Fibroblast of lung (primary cell): ENCODE measurements at regions not wholly inside any gene's neighbourhood (a gene's known extent, or its start where the extent isn't known, plus 50 kb on each side); places are given as distances from the start of the nearest gene placed in this dataset.

ENCODE experiments used
- DNase-seq, 2 donors: peaks; one replicate each; pipeline versions ENCODE4 v3.0.0 to v3.0.0-alpha.2; 2010; ENCODE audit warnings: low read depth in 2 of 2
- H2AFZ ChIP-seq: 2 replicates; pipeline ENCODE4 v1.5.1; 2012; ENCODE audit warnings: low read length, control low read depth, inconsistent platforms
- H3K27ac ChIP-seq: 2 replicates; pipeline ENCODE4 v1.5.1; 2011; ENCODE audit warnings: low read length, control low read depth; ENCODE audit not compliant: insufficient read depth
- H3K27me3 ChIP-seq: 2 replicates; pipeline ENCODE4 v1.5.1; 2011; ENCODE audit warnings: mild to moderate bottlenecking, low read length; ENCODE audit not compliant: control insufficient read depth, insufficient read depth
- H3K36me3 ChIP-seq: 2 replicates; pipeline ENCODE4 v1.5.1; 2011; ENCODE audit warnings: low read length; ENCODE audit not compliant: control insufficient read depth, insufficient read depth
- H3K4me1 ChIP-seq: 2 replicates; pipeline ENCODE4 v1.5.1; 2011; ENCODE audit warnings: low read length; ENCODE audit not compliant: control insufficient read depth, insufficient read depth; ENCODE audit errors: extremely low read depth
- H3K4me2 ChIP-seq: 2 replicates; pipeline ENCODE4 v1.5.1; 2011; ENCODE audit warnings: low read length, control low read depth; ENCODE audit not compliant: insufficient read depth; ENCODE audit errors: extremely low read depth
- H3K4me3 ChIP-seq, 4 experiments: fragments of 200-600 bp in 1 of 4; sonication (generic) in 1 of 4; replicated peaks in 1 of 4; 2 replicates each; pipeline ENCODE4 v1.5.1; 2011 to 2016; ENCODE audit warnings: low read length in 4 of 4, low read depth in 3 of 4, mild to moderate bottlenecking in 3 of 4, control low read depth in 2 of 4, inconsistent platforms in 1 of 4, mixed read lengths in 1 of 4; ENCODE audit not compliant: insufficient read depth in 1 of 4; ENCODE audit errors: control extremely low read depth in 1 of 4
- H3K79me2 ChIP-seq: 2 replicates; pipeline ENCODE4 v1.5.1; 2012; ENCODE audit warnings: mild to moderate bottlenecking, low read length, inconsistent platforms; ENCODE audit not compliant: control insufficient read depth, insufficient read depth
- H3K9ac ChIP-seq: 2 replicates; pipeline ENCODE4 v1.5.1; 2011; ENCODE audit warnings: mild to moderate bottlenecking, low read length, control low read depth; ENCODE audit not compliant: insufficient read depth
- H3K9me3 ChIP-seq: 2 replicates; pipeline ENCODE4 v1.5.1; 2012; ENCODE audit warnings: low read depth, low read length; ENCODE audit not compliant: control insufficient read depth, insufficient read depth
- H4K20me1 ChIP-seq: 2 replicates; pipeline ENCODE4 v1.5.1; 2011; ENCODE audit warnings: low read length; ENCODE audit not compliant: control insufficient read depth, insufficient read depth; ENCODE audit errors: extremely low read depth
- CTCF ChIP-seq, 2 donors: IDR thresholded peaks in 1 of 2; conservative IDR thresholded peaks in 1 of 2; 1 replicate in 1 of 2; 2 replicates in 1 of 2; pipeline ENCODE4 v1.5.1; 2011 to 2012; ENCODE audit warnings: low read length in 2 of 2, control low read depth in 1 of 2, inconsistent platforms in 1 of 2, low read depth in 1 of 2, mild to moderate bottlenecking in 1 of 2
- EZH2 ChIP-seq: IDR thresholded peaks from 2 replicates; pipeline ENCODE4 v1.5.1; 2012; ENCODE audit warnings: low read length, control low read depth, mild to moderate bottlenecking; ENCODE audit errors: missing control alignments

GRCh38 chr22:46078241-46079092 is 71.9 kb upstream of the PPARA start:
- peak; percentile 62 to 84 for DNase-seq
- Histone ChIP-seq H3K36me3 (peaks cover 43% of the 10 kb centered on the region), H3K27ac (peak overlapping the region; percentile 97), H3K9ac (peak overlapping the region; percentile 87), H3K79me2 (peaks cover 100% of the 10 kb centered on the region), H3K4me1 (peaks cover 11% of the 10 kb centered on the region), H4K20me1 (no peaks in the 10 kb centered on the region), H3K4me3 (peak overlapping the region; percentile 81 to 99 (median 91)), H3K27me3 (no peaks in the 10 kb centered on the region), H3K9me3 (no peaks in the 10 kb centered on the region), H2AFZ (no peak overlapping the region), H3K4me2 (peak overlapping the region; percentile 97)
- TF ChIP-seq CTCF (conservative IDR thresholded peaks at IDR 0.05 in 1 of 2, IDR thresholded peaks at IDR 0.05 in 1 of 2; ENCODE audit: low read depth in 1 of 2, low read length in 2 of 2) (no peak), EZH2 (no peak)

- Histone ChIP-seq H3K9ac (peak overlapping the region; percentile 87), H2AFZ (no peak overlapping the region)
- TF ChIP-seq CTCF (conservative IDR thresholded peaks at IDR 0.05 in 1 of 2, IDR thresholded peaks at IDR 0.05 in 1 of 2; ENCODE audit: low read depth in 1 of 2, low read length in 2 of 2) (no peak), EZH2 (no peak)
Observed at GRCh38 chr22:46079093-46079860, 71.0 kb upstream of the PPARA start.

More at GRCh38 chr22:46079093-46079860, 71.0 kb upstream of the PPARA start:
- Histone ChIP-seq H3K9me3 (no peaks in the 10 kb centered on the region), H3K79me2 (peaks cover 100% of the 10 kb centered on the region), H3K4me1 (peaks cover 14% of the 10 kb centered on the region), H4K20me1 (no peaks in the 10 kb centered on the region), H3K4me3 (peak overlapping the region; percentile 28 to 98 (median 82)), H3K36me3 (peaks cover 40% of the 10 kb centered on the region), H3K27ac (peak overlapping the region; percentile 97), H3K4me2 (peak overlapping the region; percentile 97), H3K27me3 (no peaks in the 10 kb centered on the region)
- peak in 1 of 2 donors; percentile 46 for DNase-seq
